GM12878 (cell line): ENCODE measurements at regions not wholly inside any gene's neighbourhood (a gene's known extent, or its start where the extent isn't known, plus 50 kb on each side); places are given as distances from the start of the nearest gene placed in this dataset.

Experiments
- BCL11A ChIP-seq: IDR thresholded peaks from 2 replicates; pipeline ENCODE4 v1.6.1; 2011; ENCODE audit warnings: low read depth, low read length
- CHD2 ChIP-seq: IDR thresholded peaks from 2 replicates; pipeline ENCODE4 v1.6.1; 2011; ENCODE audit warnings: low read depth, low read length, improper control_type of control experiment, borderline replicate concordance
- HCFC1 ChIP-seq: fragments of 150-350 bp; IDR thresholded peaks from 2 replicates; pipeline ENCODE4 v1.6.1; 2014; ENCODE audit warnings: low read length
- IKZF1 ChIP-seq: fragments of 450-650 bp; conservative IDR thresholded peaks from 2 replicates; pipeline ENCODE4 v1.6.1; 2017; ENCODE audit warnings: antibody characterized with exemption, mild to moderate bottlenecking
- KLF5 ChIP-seq: fragments of 450-650 bp; IDR thresholded peaks from 2 replicates; pipeline ENCODE4 v1.6.1; 2014; ENCODE audit warnings: mild to moderate bottlenecking; ENCODE audit not compliant: partially characterized antibody
- MEF2A ChIP-seq: IDR thresholded peaks from 2 replicates; pipeline ENCODE4 v1.6.1; 2011; ENCODE audit warnings: low read depth, mild to moderate bottlenecking, low read length, moderate library complexity; ENCODE audit not compliant: insufficient read depth
- MXI1 ChIP-seq: fragments of 150-350 bp; IDR thresholded peaks from 2 replicates; pipeline ENCODE4 v1.6.1; 2011; ENCODE audit warnings: low read depth, mild to moderate bottlenecking, inconsistent platforms, low read length, improper control_type of control experiment
- MYB ChIP-seq: fragments of 150-350 bp; IDR thresholded peaks from 2 replicates; pipeline ENCODE4 v1.6.1; 2014; ENCODE audit warnings: mild to moderate bottlenecking, low read depth, low read length, borderline replicate concordance
- NBN ChIP-seq: fragments of 450-650 bp; IDR thresholded peaks from 2 replicates; pipeline ENCODE4 v1.6.1; 2016
- NFYA ChIP-seq: IDR thresholded peaks from 2 replicates; pipeline ENCODE4 v1.6.1; 2011; ENCODE audit warnings: low read depth, mild to moderate bottlenecking, low read length, improper control_type of control experiment, borderline replicate concordance
- NR2C2 ChIP-seq: IDR thresholded peaks from 2 replicates; pipeline ENCODE4 v1.6.1; 2011; ENCODE audit warnings: borderline replicate concordance, low read depth; ENCODE audit not compliant: control insufficient read depth, insufficient read length
- PML ChIP-seq: IDR thresholded peaks from 2 replicates; pipeline ENCODE4 v1.6.1; 2012; ENCODE audit warnings: low read length, inconsistent platforms
- RBBP5 ChIP-seq: fragments of 200-600 bp; sonication (generic); conservative IDR thresholded peaks from 2 replicates; pipeline ENCODE4 v1.6.1; 2016
- RELB ChIP-seq: fragments of 450-650 bp; IDR thresholded peaks from 2 replicates; pipeline ENCODE4 v1.6.1; 2017; ENCODE audit warnings: low read depth, mild to moderate bottlenecking, moderate library complexity
- SKIL ChIP-seq: fragments of 450-650 bp; IDR thresholded peaks from 2 replicates; pipeline ENCODE4 v1.6.1; 2017; ENCODE audit warnings: mild to moderate bottlenecking, low read depth, inconsistent platforms; ENCODE audit not compliant: poor library complexity, severe bottlenecking
- TAF1 ChIP-seq: IDR thresholded peaks from 2 replicates; pipeline ENCODE4 v1.6.1; 2011; ENCODE audit warnings: mild to moderate bottlenecking, low read depth, low read length, borderline replicate concordance
- ZBTB11 ChIP-seq: fragments of 450-650 bp; formaldehyde crosslinking; IDR thresholded peaks from 2 replicates; pipeline ENCODE4 v1.5.0; 2022; ENCODE audit warnings: mild to moderate bottlenecking, missing genetic modification characterization
- ZNF622 ChIP-seq: fragments of 450-650 bp; IDR thresholded peaks from 2 replicates; pipeline ENCODE4 v1.6.1; 2017; ENCODE audit warnings: mild to moderate bottlenecking, inconsistent platforms
- TF ChIP-seq, protein P1 (sequence below): IDR thresholded peaks from 2 replicates; pipeline ENCODE4 v1.6.1; 2011; ENCODE audit warnings: borderline replicate concordance, low read depth, mild to moderate bottlenecking, moderate library complexity, low read length; ENCODE audit not compliant: insufficient read depth, poor library complexity, severe bottlenecking
- TF ChIP-seq, protein P2 (sequence below): IDR thresholded peaks from 2 replicates; pipeline ENCODE4 v1.6.1; 2011; ENCODE audit warnings: borderline replicate concordance, low read depth, mild to moderate bottlenecking, moderate library complexity, mixed read lengths, low read length; ENCODE audit not compliant: insufficient read depth; ENCODE audit errors: extremely low read length
- TF ChIP-seq, protein P3 (sequence below): IDR thresholded peaks from 2 replicates; pipeline ENCODE4 v1.6.1; 2011; ENCODE audit warnings: low read depth, mild to moderate bottlenecking, low read length, moderate library complexity, borderline replicate concordance; ENCODE audit errors: extremely low read depth

- TF ChIP-seq, protein P1, sequence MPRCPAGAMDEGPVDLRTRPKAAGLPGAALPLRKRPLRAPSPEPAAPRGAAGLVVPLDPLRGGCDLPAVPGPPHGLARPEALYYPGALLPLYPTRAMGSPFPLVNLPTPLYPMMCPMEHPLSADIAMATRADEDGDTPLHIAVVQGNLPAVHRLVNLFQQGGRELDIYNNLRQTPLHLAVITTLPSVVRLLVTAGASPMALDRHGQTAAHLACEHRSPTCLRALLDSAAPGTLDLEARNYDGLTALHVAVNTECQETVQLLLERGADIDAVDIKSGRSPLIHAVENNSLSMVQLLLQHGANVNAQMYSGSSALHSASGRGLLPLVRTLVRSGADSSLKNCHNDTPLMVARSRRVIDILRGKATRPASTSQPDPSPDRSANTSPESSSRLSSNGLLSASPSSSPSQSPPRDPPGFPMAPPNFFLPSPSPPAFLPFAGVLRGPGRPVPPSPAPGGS, result peak; percentile 26
- no peak for TF ChIP-seq IKZF1
- TF ChIP-seq NR2C2, result no peak
- TF ChIP-seq MXI1, result no peak
- no peak for TF ChIP-seq HCFC1
- no peak for TF ChIP-seq RBBP5
- TF ChIP-seq MEF2A, result 0 out of 2 replicates have a peak, but pooled peaks have one; percentile 6
- TF ChIP-seq BCL11A, result no peak
- TF ChIP-seq KLF5, result no peak
- TF ChIP-seq, protein P2, sequence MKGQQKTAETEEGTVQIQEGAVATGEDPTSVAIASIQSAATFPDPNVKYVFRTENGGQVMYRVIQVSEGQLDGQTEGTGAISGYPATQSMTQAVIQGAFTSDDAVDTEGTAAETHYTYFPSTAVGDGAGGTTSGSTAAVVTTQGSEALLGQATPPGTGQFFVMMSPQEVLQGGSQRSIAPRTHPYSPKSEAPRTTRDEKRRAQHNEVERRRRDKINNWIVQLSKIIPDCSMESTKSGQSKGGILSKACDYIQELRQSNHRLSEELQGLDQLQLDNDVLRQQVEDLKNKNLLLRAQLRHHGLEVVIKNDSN, result no peak
- peak; percentile 37; the same call in 1 of the 2 replicates for TF ChIP-seq TAF1
- TF ChIP-seq, protein P3, sequence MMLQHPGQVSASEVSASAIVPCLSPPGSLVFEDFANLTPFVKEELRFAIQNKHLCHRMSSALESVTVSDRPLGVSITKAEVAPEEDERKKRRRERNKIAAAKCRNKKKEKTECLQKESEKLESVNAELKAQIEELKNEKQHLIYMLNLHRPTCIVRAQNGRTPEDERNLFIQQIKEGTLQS, result no peak
- no peak for TF ChIP-seq NFYA
- peak; percentile 55; the same call in 1 of the 2 replicates for TF ChIP-seq PML
- TF ChIP-seq ZBTB11 (CRISPR knock-in tag), result no peak
- TF ChIP-seq RELB, result peak; percentile 38; the same call in 1 of the 2 replicates
- TF ChIP-seq ZNF622, result no peak
- peak; percentile 17 for TF ChIP-seq SKIL
- TF ChIP-seq MYB, result no peak
- TF ChIP-seq NBN, result peak; percentile 64; the same call in 1 of the 2 replicates
- no peak for TF ChIP-seq CHD2
Observed at GRCh38 chr21:25462517-25462971, 144.7 kb downstream of the MRPL39 start (continued).
